ENCODE measurements at regions not wholly inside any gene's neighbourhood (a gene's known extent, or its start where the extent isn't known, plus 50 kb on each side); places are given as distances from the start of the nearest gene placed in this dataset.

DNA sequence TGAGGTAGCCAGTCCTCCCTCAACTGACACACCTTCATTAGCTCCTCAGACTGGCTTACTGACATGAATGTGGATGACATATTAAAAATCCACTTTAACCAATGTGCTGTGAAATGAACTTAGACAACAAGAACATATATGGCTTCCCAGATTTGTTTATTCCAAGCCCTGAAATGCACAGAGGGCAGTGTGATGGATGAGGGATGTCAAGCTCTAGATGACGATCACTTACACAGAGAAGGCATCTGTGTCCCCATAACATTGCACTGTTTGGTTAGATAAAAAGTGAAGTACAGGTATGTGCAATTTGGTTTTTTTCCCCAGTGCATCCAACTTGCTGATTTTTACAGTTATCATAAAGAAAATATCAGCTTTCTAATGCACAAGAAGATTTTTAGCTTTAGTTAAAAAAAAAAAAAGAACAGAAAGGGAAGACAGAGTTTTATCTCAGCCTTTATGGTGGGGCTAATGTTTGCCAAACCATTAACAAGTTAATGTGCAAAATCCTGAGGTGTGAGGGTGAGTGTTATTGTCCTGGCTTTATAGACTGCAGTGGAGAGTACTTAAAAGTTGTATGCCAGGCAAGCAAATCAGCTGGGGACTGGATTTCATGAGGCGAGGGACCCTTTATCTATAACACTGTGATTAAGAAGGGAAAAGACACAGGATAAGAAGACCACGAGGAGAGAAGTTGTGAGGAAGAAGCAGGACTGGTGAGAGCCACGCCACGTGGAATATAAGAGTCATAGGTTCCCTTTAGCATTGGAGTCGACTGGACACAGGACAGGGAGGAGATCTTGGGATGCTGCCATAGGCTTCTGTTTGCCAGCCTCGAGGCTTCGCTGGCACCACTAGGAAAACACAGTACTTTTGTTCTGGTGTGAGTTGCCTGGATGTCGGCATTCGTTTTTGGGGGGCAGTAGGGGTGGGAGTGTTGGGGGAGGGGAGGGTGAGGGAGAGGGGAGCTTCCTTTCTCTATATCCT lies 90.0 kb upstream of the BACH2 start:
- ATAC-seq (no peak), DNase-seq (no peak), FAIRE-seq (no peak)
- H3K4me1 ChIP-seq: no peaks in the 10 kb centered on the region
- TF ChIP-seq, protein P1, sequence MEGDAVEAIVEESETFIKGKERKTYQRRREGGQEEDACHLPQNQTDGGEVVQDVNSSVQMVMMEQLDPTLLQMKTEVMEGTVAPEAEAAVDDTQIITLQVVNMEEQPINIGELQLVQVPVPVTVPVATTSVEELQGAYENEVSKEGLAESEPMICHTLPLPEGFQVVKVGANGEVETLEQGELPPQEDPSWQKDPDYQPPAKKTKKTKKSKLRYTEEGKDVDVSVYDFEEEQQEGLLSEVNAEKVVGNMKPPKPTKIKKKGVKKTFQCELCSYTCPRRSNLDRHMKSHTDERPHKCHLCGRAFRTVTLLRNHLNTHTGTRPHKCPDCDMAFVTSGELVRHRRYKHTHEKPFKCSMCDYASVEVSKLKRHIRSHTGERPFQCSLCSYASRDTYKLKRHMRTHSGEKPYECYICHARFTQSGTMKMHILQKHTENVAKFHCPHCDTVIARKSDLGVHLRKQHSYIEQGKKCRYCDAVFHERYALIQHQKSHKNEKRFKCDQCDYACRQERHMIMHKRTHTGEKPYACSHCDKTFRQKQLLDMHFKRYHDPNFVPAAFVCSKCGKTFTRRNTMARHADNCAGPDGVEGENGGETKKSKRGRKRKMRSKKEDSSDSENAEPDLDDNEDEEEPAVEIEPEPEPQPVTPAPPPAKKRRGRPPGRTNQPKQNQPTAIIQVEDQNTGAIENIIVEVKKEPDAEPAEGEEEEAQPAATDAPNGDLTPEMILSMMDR (IDR thresholded peaks at IDR 0.05): no peak
- 31 to 39% methylated on average over 10 of the region's 10 CpGs for WGBS, 2 donors
- H3K27me3 ChIP-seq: no peaks in the 10 kb centered on the region
- H3K4me3 ChIP-seq: no peak overlapping the region
- intact Hi-C loops (cut with DNase I): no loop called here
- no peaks in the 10 kb centered on the region for H3K36me3 ChIP-seq
- no peaks in the 10 kb centered on the region for H3K9me3 ChIP-seq
- no peak overlapping the region for H3K27ac ChIP-seq

DNA sequence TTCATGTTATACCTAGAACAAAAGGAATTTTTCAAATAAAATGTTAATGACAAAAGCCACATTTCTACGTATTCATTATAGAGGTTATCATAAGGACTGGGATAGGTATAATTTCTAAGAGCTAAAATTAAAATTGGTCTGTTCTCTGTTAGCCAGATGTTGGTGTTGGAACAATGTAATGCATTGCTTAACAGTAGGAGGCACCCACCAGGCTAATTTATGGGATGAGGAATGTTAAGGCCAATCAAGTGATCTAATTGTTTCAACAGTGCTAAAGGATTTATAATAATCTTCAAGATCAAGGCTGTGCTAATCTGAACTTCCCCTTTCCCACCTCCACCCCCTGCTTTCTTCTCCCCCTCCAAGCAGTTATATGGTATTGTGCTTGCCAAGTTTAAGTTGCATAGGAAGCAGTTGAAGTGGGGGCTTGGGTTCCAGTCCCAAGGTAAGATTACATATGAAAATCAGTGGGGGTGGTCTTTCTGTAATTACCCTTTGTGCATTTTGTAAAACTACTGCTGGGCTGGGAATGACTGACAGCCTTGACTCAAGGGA lies 89.2 kb upstream of the BACH2 start:
- no peaks in the 10 kb centered on the region for H3K27me3 ChIP-seq
- WGBS, 2 donors: 74 to 85% methylated on average over 1 of the region's 1 CpG
- no peaks in the 10 kb centered on the region for H3K9me3 ChIP-seq
- TF ChIP-seq, protein P1 (IDR thresholded peaks at IDR 0.05): no peak
- FAIRE-seq: no peak
- intact Hi-C loops (cut with DNase I): no loop called here
- ATAC-seq: no peak
- DNase-seq: no peak
- no peaks in the 10 kb centered on the region for H3K4me1 ChIP-seq
- no peak overlapping the region for H3K27ac ChIP-seq
- no peak overlapping the region for H3K4me3 ChIP-seq
- no peaks in the 10 kb centered on the region for H3K36me3 ChIP-seq

DNA sequence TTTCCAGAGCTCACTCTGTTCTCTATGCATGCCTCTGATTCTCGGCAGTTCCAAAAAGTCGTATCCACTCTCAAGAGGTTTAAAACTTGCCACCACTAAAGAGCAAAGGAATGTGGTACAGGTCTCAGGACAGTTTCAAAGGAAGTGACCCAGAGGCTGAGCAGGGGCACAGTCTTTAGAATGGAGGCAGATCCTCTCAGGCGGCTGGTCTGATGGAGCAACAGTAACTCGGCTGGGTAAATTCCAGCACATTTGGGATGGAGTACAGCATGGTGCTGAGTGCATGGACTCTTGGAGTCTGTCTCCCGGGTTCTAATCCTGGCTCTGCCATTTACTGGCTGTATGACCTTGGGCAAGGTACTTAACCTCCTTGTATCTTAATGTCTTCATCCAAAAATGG lies 88.1 kb upstream of the BACH2 start:
- Histone ChIP-seq H3K9me3 (no peaks in the 10 kb centered on the region), H3K4me1 (no peaks in the 10 kb centered on the region), H3K27ac (no peak overlapping the region), H3K36me3 (no peaks in the 10 kb centered on the region), H3K27me3 (no peaks in the 10 kb centered on the region), H3K4me3 (no peak overlapping the region)
- TF ChIP-seq, protein P1 (IDR thresholded peaks at IDR 0.05): no peak
- intact Hi-C loops (cut with DNase I): no loop called here
- ATAC-seq: no peak
- whole genome bisulfite sequencing, 2 donors: 65 to 72% methylated on average over 5 of the region's 5 CpGs
- no peak for DNase-seq
- no peak for FAIRE-seq

DNA sequence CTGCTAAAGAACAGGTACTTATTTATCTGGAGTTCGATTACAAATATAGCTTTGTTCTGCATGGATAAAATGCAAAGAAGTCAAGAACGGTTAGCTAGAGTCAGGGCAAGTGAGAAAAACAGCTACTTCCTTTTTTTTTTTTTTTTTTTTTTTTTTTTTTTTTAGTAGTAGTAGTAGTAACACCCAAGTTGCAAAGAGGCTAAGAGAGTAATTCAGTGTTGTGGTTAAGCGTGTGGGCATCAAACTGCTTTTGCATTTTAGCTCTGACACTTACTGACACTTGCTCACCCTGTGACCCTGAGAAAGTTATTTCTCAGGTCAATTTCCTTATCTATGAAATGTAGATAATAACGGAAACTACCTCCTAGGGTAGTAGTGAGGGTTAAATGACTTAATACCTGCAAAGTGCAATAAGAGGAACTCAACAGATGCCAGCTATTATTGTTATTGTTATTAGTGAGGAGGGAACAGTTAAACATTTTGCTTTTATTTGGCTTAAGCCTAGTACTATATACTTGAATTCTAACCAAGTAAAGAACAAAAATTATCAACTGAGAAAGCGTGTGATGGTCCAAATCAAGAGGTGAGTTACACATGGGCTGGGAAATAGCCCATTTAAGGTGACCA lies 86.7 kb upstream of the BACH2 start:
- DNase-seq: no peak
- intact Hi-C loops (cut with DNase I): no loop called here
- TF ChIP-seq, protein P1 (IDR thresholded peaks at IDR 0.05): no peak
- no peaks in the 10 kb centered on the region for H3K36me3 ChIP-seq
- FAIRE-seq: no peak
- 38 to 49% methylated on average over 5 of the region's 5 CpGs for WGBS, 2 donors
- no peaks in the 10 kb centered on the region for H3K27me3 ChIP-seq
- no peak for ATAC-seq
- no peaks in the 10 kb centered on the region for H3K9me3 ChIP-seq
- H3K4me1 ChIP-seq: no peaks in the 10 kb centered on the region
- H3K4me3 ChIP-seq: no peak overlapping the region
- no peak overlapping the region for H3K27ac ChIP-seq

All from pancreas (tissue), 10 donors.